OCI-LY1 (cell line): ENCODE measurements at regions not wholly inside any gene's neighbourhood (a gene's known extent, or its start where the extent isn't known, plus 50 kb on each side); places are given as distances from the start of the nearest gene placed in this dataset.

ENCODE experiments used
- H2AFZ ChIP-seq: fragments of 200-600 bp; sonication (generic), shearing (Covaris generic); 2 replicates; pipeline ENCODE4 v1.6.0; 2014; ENCODE audit warnings: antibody characterized with exemption, mild to moderate bottlenecking, low read length
- H3F3A ChIP-seq: fragments of 200-600 bp; sonication (generic), shearing (Covaris generic); 2 replicates; pipeline ENCODE4 v1.6.0; 2014; ENCODE audit warnings: mild to moderate bottlenecking, antibody characterized with exemption, low read length, moderate library complexity; ENCODE audit not compliant: insufficient read depth
- H3K27ac ChIP-seq: fragments of 200-600 bp; sonication (generic); 2 replicates; pipeline ENCODE4 v1.5.1; 2014; ENCODE audit warnings: low read length, mixed run types, mild to moderate bottlenecking, low read depth; ENCODE audit not compliant: poor library complexity, severe bottlenecking
- H3K27me3 ChIP-seq: fragments of 200-600 bp; sonication (generic); 2 replicates; pipeline ENCODE4 v1.6.0; 2014; ENCODE audit warnings: antibody characterized with exemption, mild to moderate bottlenecking, low read length, moderate library complexity; ENCODE audit not compliant: insufficient read depth
- H3K36me3 ChIP-seq: fragments of 200-600 bp; sonication (generic); 2 replicates; pipeline ENCODE4 v1.6.1; 2014; ENCODE audit warnings: mild to moderate bottlenecking, antibody characterized with exemption, low read length, moderate library complexity, mixed read lengths; ENCODE audit not compliant: insufficient read depth
- H3K4me1 ChIP-seq: fragments of 200-600 bp; sonication (generic); 2 replicates; pipeline ENCODE4 v1.5.1; 2014; ENCODE audit warnings: mild to moderate bottlenecking, low read length, moderate library complexity; ENCODE audit not compliant: insufficient read depth, severe bottlenecking
- H3K4me2 ChIP-seq: fragments of 200-600 bp; sonication (generic), shearing (Covaris generic); 2 replicates; pipeline ENCODE4 v1.6.1; 2014; ENCODE audit warnings: low read length
- H3K4me3 ChIP-seq: fragments of 200-600 bp; sonication (generic); 2 replicates; pipeline ENCODE4 v1.5.1; 2014; ENCODE audit warnings: low read length, low read depth, mild to moderate bottlenecking, mixed read lengths; ENCODE audit not compliant: poor library complexity, severe bottlenecking
- H3K79me2 ChIP-seq: fragments of 200-600 bp; shearing (Covaris generic); 2 replicates; pipeline ENCODE4 v1.6.1; 2016; ENCODE audit warnings: mixed run types, low read length, mixed read lengths; ENCODE audit not compliant: insufficient read depth
- H3K9ac ChIP-seq: fragments of 200-600 bp; sonication (generic), shearing (Covaris generic); 2 replicates; pipeline ENCODE4 v1.6.1; 2014; ENCODE audit warnings: mild to moderate bottlenecking, low read length, mixed read lengths
- H3K9me2 ChIP-seq: fragments of 200-600 bp; sonication (generic), shearing (Covaris generic); 2 replicates; pipeline ENCODE4 v1.6.1; 2014; ENCODE audit warnings: low read depth, mild to moderate bottlenecking, low read length, mixed read lengths
- H3K9me3 ChIP-seq: fragments of 200-600 bp; shearing (Covaris generic); 2 replicates; pipeline ENCODE4 v1.6.1; 2014; ENCODE audit warnings: low read length, mixed read lengths
- H4K20me1 ChIP-seq: fragments of 200-600 bp; sonication (generic), shearing (Covaris generic); 2 replicates; pipeline ENCODE4 v1.6.0; 2016; ENCODE audit warnings: mild to moderate bottlenecking, low read length; ENCODE audit not compliant: insufficient read depth
- EZH2 ChIP-seq: fragments of 200-600 bp; sonication (generic), shearing (Covaris generic); IDR thresholded peaks from 2 replicates; pipeline ENCODE4 v1.8.0; 2017; ENCODE audit warnings: borderline replicate concordance, mixed run types, mild to moderate bottlenecking, antibody characterized with exemption, low read length, moderate library complexity, mixed read lengths
- TF ChIP-seq, protein P1 (sequence below): fragments of 200-600 bp; sonication (generic), shearing (Covaris generic); IDR thresholded peaks from 2 replicates; pipeline ENCODE4 v1.5.1; 2017; ENCODE audit warnings: mild to moderate bottlenecking, antibody characterized with exemption, low read length, moderate library complexity, mixed read lengths

DNA sequence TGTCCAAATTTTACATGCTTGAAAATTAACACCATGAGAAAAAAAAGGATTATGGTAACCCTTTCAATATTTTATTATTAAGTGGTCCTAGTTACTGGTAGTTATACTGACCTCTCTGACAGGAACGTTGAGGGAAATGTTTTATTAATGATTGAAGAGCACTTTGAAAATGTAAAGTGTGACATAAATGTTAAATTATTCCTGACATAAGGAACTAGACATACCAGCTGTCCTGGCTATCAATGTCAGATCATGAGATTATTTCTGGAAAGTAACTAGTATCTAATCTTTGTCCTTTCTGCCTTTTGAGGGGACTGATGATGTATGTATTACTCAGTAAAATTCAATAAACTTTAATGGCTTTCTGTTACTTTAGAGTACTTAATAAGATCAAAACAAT is 1538.5 kb upstream of the CDH6 start:
- H3K27me3 ChIP-seq: no peaks in the 10 kb centered on the region
- H3K79me2 ChIP-seq: no peaks in the 10 kb centered on the region
- no peaks in the 10 kb centered on the region for H3F3A ChIP-seq
- no peak overlapping the region for H2AFZ ChIP-seq
- no peak overlapping the region for H3K27ac ChIP-seq
- no peak overlapping the region for H3K4me3 ChIP-seq
- H3K9ac ChIP-seq: no peak overlapping the region
- no peaks in the 10 kb centered on the region for H3K4me1 ChIP-seq
- TF ChIP-seq, protein P1, sequence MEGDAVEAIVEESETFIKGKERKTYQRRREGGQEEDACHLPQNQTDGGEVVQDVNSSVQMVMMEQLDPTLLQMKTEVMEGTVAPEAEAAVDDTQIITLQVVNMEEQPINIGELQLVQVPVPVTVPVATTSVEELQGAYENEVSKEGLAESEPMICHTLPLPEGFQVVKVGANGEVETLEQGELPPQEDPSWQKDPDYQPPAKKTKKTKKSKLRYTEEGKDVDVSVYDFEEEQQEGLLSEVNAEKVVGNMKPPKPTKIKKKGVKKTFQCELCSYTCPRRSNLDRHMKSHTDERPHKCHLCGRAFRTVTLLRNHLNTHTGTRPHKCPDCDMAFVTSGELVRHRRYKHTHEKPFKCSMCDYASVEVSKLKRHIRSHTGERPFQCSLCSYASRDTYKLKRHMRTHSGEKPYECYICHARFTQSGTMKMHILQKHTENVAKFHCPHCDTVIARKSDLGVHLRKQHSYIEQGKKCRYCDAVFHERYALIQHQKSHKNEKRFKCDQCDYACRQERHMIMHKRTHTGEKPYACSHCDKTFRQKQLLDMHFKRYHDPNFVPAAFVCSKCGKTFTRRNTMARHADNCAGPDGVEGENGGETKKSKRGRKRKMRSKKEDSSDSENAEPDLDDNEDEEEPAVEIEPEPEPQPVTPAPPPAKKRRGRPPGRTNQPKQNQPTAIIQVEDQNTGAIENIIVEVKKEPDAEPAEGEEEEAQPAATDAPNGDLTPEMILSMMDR: no peak
- no peak for TF ChIP-seq EZH2
- H4K20me1 ChIP-seq: no peaks in the 10 kb centered on the region
- no peaks in the 10 kb centered on the region for H3K36me3 ChIP-seq
- no peak overlapping the region for H3K4me2 ChIP-seq
- no peaks in the 10 kb centered on the region for H3K9me3 ChIP-seq
- no peaks in the 10 kb centered on the region for H3K9me2 ChIP-seq

GRCh38 chr5:29649321-29649720 is 1544.2 kb upstream of the CDH6 start:
- no peaks in the 10 kb centered on the region for H3K27me3 ChIP-seq
- no peaks in the 10 kb centered on the region for H3K9me3 ChIP-seq
- no peaks in the 10 kb centered on the region for H4K20me1 ChIP-seq
- H3K4me2 ChIP-seq: no peak overlapping the region
- no peaks in the 10 kb centered on the region for H3F3A ChIP-seq
- H3K27ac ChIP-seq: no peak overlapping the region
- H2AFZ ChIP-seq: no peak overlapping the region
- H3K36me3 ChIP-seq: no peaks in the 10 kb centered on the region
- H3K4me3 ChIP-seq: no peak overlapping the region
- no peak overlapping the region for H3K9ac ChIP-seq
- no peaks in the 10 kb centered on the region for H3K4me1 ChIP-seq
- TF ChIP-seq EZH2: no peak
- TF ChIP-seq, protein P1: no peak
- no peaks in the 10 kb centered on the region for H3K79me2 ChIP-seq
- no peaks in the 10 kb centered on the region for H3K9me2 ChIP-seq

- Histone ChIP-seq H3K4me1 (no peaks in the 10 kb centered on the region), H3F3A (no peaks in the 10 kb centered on the region), H3K4me2 (no peak overlapping the region), H3K9me2 (no peaks in the 10 kb centered on the region), H3K9ac (no peak overlapping the region), H3K27me3 (no peaks in the 10 kb centered on the region), H3K36me3 (no peaks in the 10 kb centered on the region), H3K27ac (no peak overlapping the region), H4K20me1 (no peaks in the 10 kb centered on the region), H2AFZ (no peak overlapping the region), H3K4me3 (no peak overlapping the region), H3K9me3 (no peaks in the 10 kb centered on the region), H3K79me2 (no peaks in the 10 kb centered on the region)
- TF ChIP-seq, protein P1: no peak
- TF ChIP-seq EZH2: no peak
Observed at GRCh38 chr5:29642601-29643000, 1550.9 kb upstream of the CDH6 start.
